ENCODE measurements at regions not wholly inside any gene's neighbourhood (a gene's known extent, or its start where the extent isn't known, plus 50 kb on each side); places are given as distances from the start of the nearest gene placed in this dataset.

- no peak for TF ChIP-seq EZH2 (IDR thresholded peaks at IDR 0.05; ENCODE audit: borderline replicate concordance, low read depth, low read length, poor library complexity, severe bottlenecking)
- no peak for TF ChIP-seq CTCF (conservative IDR thresholded peaks at IDR 0.05; ENCODE audit: low read depth, low read length)
Measured at GRCh38 chr14:106578481-106578880, 1052.1 kb downstream of the TMEM121 start.
